Dendritic cell treated with granulocyte-macrophage colony-stimulating factor and Interleukin-4, amounts not matched to agents 40 ng/mL and 50 ng/mL, for 4 days (primary cell): ENCODE measurements at regions not wholly inside any gene's neighbourhood (a gene's known extent, or its start where the extent isn't known, plus 50 kb on each side); places are given as distances from the start of the nearest gene placed in this dataset.
"Not testable (repeated sequence)": the region's sequence is repeated elsewhere in the genome, so short reads cannot be mapped to it uniquely, and the experiment has no call there.

ENCODE experiments used
- H3K27ac Mint-ChIP-seq: one replicate; pipeline ENCODE4 v1.8.0; 2022; ENCODE audit warnings: mild to moderate bottlenecking, mixed read lengths
- H3K27me3 Mint-ChIP-seq: one replicate; pipeline ENCODE4 v1.8.0; 2022; ENCODE audit warnings: mild to moderate bottlenecking, mixed read lengths
- H3K36me3 Mint-ChIP-seq: one replicate; pipeline ENCODE4 v1.8.0; 2022; ENCODE audit warnings: low read depth, mixed read lengths
- H3K4me1 Mint-ChIP-seq: one replicate; pipeline ENCODE4 v1.8.0; 2022; ENCODE audit warnings: low read depth, mixed read lengths
- H3K4me3 Mint-ChIP-seq: one replicate; pipeline ENCODE4 v1.8.0; 2022; ENCODE audit warnings: mild to moderate bottlenecking, moderate library complexity, mixed read lengths
- H3K9me3 Mint-ChIP-seq: one replicate; pipeline ENCODE4 v1.8.0; 2022; ENCODE audit warnings: mixed read lengths
- intact Hi-C: fragments of 100-400 bp; cut with micrococcal nuclease; formaldehyde crosslinking; loops from one replicate; pipeline ENCODE4 v1.15.0; 2022

DNA sequence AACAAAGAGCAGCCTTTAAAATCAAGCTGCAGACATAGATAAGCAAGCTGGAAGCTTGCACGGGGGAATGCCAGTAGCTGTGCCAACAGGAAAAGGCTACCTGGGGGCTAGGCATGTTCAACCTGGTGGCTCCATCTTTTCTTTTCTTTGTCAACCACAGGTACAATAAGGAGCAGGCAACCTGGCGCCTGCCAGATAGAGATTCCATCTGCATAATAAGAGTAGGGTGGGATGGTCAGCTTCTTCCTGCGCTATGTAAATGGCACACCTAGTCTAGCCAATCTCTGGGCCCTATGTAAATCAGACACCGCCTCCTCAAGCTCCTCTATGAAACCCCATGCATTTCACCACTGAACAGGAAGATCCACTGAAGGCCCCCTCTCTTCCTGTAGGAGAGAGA is 87.4 kb upstream of the PKP2 start:
- Mint-ChIP-seq H3K4me3 (no peak overlapping the region), H3K27ac (no peak overlapping the region), H3K36me3 (no peaks in the 10 kb centered on the region), H3K27me3 (peaks cover 8% of the 10 kb centered on the region), H3K9me3 (no peaks in the 10 kb centered on the region), H3K4me1 (no peaks in the 10 kb centered on the region)
- intact Hi-C loops = no loop called here

GRCh38 chr12:32983332-32983731 is 86.8 kb upstream of the PKP2 start:
- H3K9me3 Mint-ChIP-seq = no peaks in the 10 kb centered on the region
- H3K27ac Mint-ChIP-seq = no peak overlapping the region
- intact Hi-C loops = no loop called here
- peaks cover 8% of the 10 kb centered on the region for H3K27me3 Mint-ChIP-seq
- H3K4me3 Mint-ChIP-seq = no peak overlapping the region
- H3K36me3 Mint-ChIP-seq = no peaks in the 10 kb centered on the region
- H3K4me1 Mint-ChIP-seq = peaks cover under 1% of the 10 kb centered on the region

GRCh38 chr12:32981139-32981538 is 84.6 kb upstream of the PKP2 start:
- no peaks in the 10 kb centered on the region for H3K36me3 Mint-ChIP-seq
- no peak overlapping the region for H3K27ac Mint-ChIP-seq
- peaks cover 8% of the 10 kb centered on the region for H3K27me3 Mint-ChIP-seq
- H3K4me3 Mint-ChIP-seq = no peak overlapping the region
- intact Hi-C loops = no loop called here
- H3K4me1 Mint-ChIP-seq = peaks cover 6% of the 10 kb centered on the region
- no peaks in the 10 kb centered on the region for H3K9me3 Mint-ChIP-seq

GRCh38 chr12:32975122-32975521 is 78.5 kb upstream of the PKP2 start:
- no peaks in the 10 kb centered on the region for H3K36me3 Mint-ChIP-seq
- H3K27me3 Mint-ChIP-seq = no peaks in the 10 kb centered on the region
- intact Hi-C loops = no loop called here
- H3K4me3 Mint-ChIP-seq = no peak overlapping the region
- no peaks in the 10 kb centered on the region for H3K9me3 Mint-ChIP-seq
- peaks cover 6% of the 10 kb centered on the region for H3K4me1 Mint-ChIP-seq
- H3K27ac Mint-ChIP-seq = no peak overlapping the region

DNA sequence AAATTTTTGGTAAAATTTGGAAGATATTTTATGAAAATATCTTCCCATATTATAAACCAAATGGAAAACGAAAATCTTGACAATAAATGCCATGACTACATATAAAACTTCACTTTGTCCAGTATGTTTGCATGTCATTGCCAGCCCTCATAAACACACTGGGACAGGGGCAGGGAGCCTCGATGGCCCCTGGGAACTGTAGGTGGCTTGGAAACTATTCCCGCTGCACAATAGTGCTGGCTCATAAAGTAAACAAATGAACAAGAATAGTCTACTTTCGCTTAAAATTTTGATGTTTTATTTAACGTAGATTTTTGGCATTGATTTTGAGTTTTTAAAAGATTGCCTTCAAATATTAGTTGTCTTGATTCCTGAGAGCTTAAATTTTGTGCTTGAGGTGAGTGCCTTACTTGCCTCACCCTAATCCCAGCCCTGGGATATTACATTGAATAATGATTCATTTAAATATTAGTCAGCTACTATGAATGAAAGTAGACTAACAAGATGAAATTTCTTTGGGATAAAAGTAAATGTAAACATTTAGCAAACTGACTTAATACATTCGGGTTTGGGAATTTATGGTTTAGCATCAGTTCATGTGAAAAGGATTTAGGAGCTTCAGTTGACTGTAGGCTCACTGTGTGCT is 74.0 kb upstream of the PKP2 start:
- Mint-ChIP-seq H3K9me3 (no peaks in the 10 kb centered on the region), H3K36me3 (no peaks in the 10 kb centered on the region), H3K4me1 (no peaks in the 10 kb centered on the region), H3K27me3 (no peaks in the 10 kb centered on the region), H3K27ac (no peak overlapping the region), H3K4me3 (no peak overlapping the region)
- intact Hi-C loops = no loop called here

- Mint-ChIP-seq H3K4me3 (no peak overlapping the region), H3K27me3 (no peaks in the 10 kb centered on the region), H3K9me3 (no peaks in the 10 kb centered on the region), H3K36me3 (no peaks in the 10 kb centered on the region), H3K27ac (no peak overlapping the region), H3K4me1 (no peaks in the 10 kb centered on the region)
- intact Hi-C loops = no loop called here
Measured at GRCh38 chr12:32964981-32965585, 68.5 kb upstream of the PKP2 start.

DNA sequence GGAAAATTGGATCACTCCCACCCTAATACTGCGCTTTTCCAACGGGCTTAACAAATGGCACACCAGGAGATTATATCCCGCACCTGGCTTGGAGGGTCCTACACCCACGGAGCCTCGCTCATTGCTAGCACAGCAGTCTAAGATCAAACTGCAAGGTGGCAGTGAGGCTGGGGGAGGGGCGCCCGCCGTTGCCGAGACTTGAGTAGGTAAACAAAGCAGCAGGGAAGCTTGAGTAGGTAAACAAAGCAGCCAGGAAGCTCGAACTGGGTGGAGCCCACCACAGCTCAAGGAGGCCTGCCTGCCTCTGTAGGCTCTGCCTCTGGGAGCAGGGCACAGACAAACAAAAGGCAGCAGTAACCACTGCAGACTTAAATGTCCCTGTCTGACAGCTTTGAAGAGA is 59.8 kb upstream of the PKP2 start:
- H3K27ac Mint-ChIP-seq, H3K36me3 Mint-ChIP-seq, H3K27me3 Mint-ChIP-seq, H3K4me3 Mint-ChIP-seq, H3K9me3 Mint-ChIP-seq, H3K4me1 Mint-ChIP-seq, intact Hi-C loops: not testable (repeated sequence)

- intact Hi-C loops = no loop called here
- no peak overlapping the region for H3K4me3 Mint-ChIP-seq
Measured at GRCh38 chr12:32952681-32953080, 56.1 kb upstream of the PKP2 start.

DNA sequence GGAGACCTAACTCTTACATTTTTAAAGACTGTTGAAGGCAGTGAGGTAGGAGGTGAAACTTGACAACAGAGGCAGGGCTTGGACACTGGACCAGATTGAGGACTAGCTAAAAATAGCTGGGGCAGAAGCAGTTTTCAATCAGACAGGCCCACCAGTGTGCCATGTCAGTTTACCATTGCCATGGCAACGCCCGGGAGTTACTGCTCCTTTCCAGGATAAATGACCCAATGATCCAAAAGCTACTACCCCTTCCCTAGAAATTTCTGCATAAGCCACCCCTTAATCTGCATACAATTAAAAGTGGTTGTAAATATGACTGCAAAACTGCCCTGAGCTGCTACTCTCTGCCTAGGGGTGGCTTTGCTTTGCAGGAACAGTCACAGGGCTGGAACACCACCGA is 53.2 kb upstream of the PKP2 start:
- peaks cover 1% of the 10 kb centered on the region for H3K27me3 Mint-ChIP-seq
- no peaks in the 10 kb centered on the region for H3K9me3 Mint-ChIP-seq
- intact Hi-C loops = no loop called here
- H3K4me3 Mint-ChIP-seq = no peak overlapping the region
- no peaks in the 10 kb centered on the region for H3K36me3 Mint-ChIP-seq
- no peaks in the 10 kb centered on the region for H3K4me1 Mint-ChIP-seq
- H3K27ac Mint-ChIP-seq = no peak overlapping the region

More at GRCh38 chr12:32952681-32953080, 56.1 kb upstream of the PKP2 start:
- no peak overlapping the region for H3K27ac Mint-ChIP-seq
- H3K36me3 Mint-ChIP-seq = no peaks in the 10 kb centered on the region
- H3K4me1 Mint-ChIP-seq = no peaks in the 10 kb centered on the region
- no peaks in the 10 kb centered on the region for H3K9me3 Mint-ChIP-seq
- H3K27me3 Mint-ChIP-seq = no peaks in the 10 kb centered on the region

GRCh38 chr12:32947206-32948067 is 50.9 kb upstream of the PKP2 start:
- H3K4me3 Mint-ChIP-seq = no peak overlapping the region
- H3K27ac Mint-ChIP-seq = no peak overlapping the region
- H3K9me3 Mint-ChIP-seq = no peaks in the 10 kb centered on the region
- H3K36me3 Mint-ChIP-seq = no peaks in the 10 kb centered on the region
- no peaks in the 10 kb centered on the region for H3K4me1 Mint-ChIP-seq
- peaks cover 1% of the 10 kb centered on the region for H3K27me3 Mint-ChIP-seq
- intact Hi-C loops = no loop called here

DNA sequence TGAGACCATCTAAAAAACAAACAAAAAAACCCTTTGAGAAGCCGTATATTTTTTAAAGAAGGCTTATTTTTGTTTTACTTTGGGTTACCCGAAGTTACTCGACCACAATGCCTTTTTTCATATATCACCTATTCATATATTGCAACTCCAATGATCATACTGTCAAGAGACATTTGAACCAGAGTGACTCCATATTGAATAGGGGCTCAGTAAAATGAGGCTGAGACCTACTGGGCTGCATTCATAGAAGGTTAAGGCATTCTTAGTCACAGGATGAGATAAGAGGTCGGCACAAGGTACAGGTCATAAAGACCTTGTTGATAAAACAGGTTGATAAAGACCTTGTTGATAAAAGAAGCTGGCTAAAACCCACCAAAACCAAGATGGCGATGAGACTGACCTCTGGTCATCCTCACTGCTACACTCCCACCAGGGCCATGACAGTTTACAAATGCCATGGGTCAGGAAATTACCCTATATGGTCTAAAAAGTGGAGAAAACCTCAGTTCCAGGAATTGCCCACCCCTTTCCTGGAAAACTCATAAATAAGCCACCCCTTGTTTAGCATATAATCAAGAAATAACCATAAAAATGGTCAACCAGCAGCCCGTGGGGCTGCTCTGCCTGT is 50.0 kb upstream of the PKP2 start:
- no peak overlapping the region for H3K27ac Mint-ChIP-seq
- intact Hi-C loops = no loop called here
- no peak overlapping the region for H3K4me3 Mint-ChIP-seq
- H3K27me3 Mint-ChIP-seq = peaks cover 1% of the 10 kb centered on the region
- H3K9me3 Mint-ChIP-seq = no peaks in the 10 kb centered on the region
- H3K36me3 Mint-ChIP-seq = no peaks in the 10 kb centered on the region
- H3K4me1 Mint-ChIP-seq = no peaks in the 10 kb centered on the region
